HG03108 (cell line): ENCODE measurements at regions not wholly inside any gene's neighbourhood (a gene's known extent, or its start where the extent isn't known, plus 50 kb on each side); places are given as distances from the start of the nearest gene placed in this dataset.

Source experiments
- ATAC-seq: cut with Tn5 transposase; IDR thresholded peaks from one replicate; pipeline ENCODE4 v1.9.1; 2021; ENCODE audit warnings: moderate library complexity; ENCODE audit not compliant: unreplicated experiment

- ATAC-seq, result no peak
Observed at GRCh38 chr6:142558786-142559185, 257.0 kb downstream of the ADGRG6 start.

- no peak for ATAC-seq
Observed at GRCh38 chr6:142561511-142562265, 259.9 kb downstream of the ADGRG6 start.

DNA sequence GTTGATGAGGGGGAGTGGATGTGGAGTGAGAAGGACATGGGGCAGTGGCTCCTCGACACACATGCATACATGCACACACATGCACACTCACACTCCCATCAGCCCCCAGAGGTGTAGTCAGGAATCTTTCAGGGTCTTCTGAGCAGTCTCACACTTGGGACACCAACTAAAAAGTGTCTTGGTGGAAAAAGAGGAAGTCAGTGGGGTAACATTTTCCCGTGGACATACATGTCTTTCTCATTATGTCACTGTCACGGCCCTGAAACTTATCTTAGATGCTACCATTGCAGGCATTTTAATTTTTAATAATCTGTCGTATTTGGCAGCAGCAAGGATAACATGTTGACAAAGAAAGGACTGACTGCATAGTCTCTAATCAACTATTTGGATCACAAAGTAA, 261.1 kb downstream of the ADGRG6 start:
- ATAC-seq, result no peak

DNA sequence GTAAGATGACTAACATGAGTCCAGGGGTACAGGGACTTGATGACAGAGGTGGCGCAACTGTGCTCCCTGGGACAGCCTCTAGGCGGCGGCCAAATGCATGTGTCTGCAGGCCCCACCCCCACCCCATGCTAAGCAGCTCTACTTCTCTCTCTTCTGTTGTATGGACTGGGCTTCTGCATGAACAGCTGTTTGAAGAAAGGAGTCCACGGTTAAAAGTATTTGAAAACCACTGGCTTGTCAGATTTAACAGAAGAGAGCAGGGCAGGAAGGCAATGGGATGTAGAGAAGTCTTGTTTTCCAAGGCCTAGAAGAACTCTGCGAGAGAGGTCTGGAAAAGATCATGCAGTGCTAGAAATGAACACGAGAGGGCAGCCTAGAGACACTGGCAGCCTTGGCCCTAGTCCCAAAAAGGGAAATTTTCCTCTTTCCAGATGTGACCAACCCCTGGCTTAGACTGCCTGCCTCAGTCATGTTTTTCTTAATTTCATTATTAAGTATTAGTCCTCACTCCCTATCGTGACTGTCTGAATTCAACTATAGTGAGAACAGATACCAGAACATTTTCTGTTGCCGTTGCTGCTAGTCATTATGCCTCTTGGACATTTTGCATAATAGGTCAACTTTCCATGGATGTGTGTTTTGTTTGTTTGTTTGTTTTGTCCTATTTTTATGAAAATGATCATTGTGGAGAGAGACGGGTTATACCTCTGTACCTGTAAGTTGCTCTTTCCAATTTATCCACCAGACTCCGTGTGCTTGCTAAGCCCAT, 265.0 kb downstream of the ADGRG6 start:
- no peak for ATAC-seq

DNA sequence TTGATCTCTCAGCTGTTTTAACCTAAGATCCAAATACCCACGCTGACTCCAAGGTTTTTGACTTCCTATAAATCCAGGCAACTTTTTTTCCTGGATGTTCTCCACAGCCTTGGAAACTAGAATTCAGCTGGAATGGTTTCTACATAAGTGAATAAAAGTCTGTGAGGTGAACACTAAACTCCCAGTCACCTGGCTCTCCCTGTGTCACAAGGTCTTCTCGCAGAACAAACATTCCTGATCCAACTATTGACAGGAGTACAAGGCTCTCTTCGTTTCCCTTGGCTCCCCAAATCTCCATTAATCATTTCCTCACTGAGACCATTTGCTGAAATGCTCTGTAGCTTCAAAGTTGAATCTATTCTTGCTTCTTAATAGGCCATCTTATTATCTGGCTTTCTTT, 265.7 kb downstream of the ADGRG6 start:
- no peak for ATAC-seq

DNA sequence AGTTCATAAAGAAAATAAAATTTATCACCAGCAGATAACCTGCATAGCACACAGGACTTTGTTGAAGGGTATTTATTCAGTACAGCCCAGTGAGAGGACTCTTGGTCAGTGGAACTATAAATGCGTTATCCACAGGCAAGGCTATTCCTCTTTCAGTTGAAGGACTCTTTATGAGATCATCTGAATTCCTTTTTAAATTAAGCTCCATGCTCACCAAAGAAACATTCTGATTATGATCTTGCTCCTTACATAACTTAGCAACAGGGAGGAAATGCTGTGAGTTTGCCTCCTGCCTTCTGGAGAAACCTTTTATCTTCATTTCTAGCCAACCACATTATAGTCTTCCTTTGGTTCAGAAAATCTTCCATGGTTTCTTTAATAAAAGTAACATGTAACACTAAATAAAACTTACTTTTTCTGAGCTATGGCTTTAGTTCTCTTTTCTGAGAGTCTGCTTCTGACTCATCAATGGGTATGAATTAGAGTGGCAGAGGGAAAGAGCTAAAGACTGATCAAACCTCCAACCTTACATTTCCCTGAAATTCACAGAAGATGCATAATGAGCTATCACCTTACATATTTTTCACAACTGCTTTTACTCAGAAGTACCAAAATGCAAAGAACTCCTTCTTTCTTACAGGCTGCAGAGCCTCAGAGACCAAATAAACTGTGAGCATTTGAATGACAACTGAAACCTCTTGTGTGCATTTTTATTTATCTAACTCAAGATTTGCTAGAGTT, 267.2 kb downstream of the ADGRG6 start:
- no peak for ATAC-seq

GRCh38 chr6:142569676-142570075, 267.9 kb downstream of the ADGRG6 start:
- ATAC-seq, result no peak

DNA sequence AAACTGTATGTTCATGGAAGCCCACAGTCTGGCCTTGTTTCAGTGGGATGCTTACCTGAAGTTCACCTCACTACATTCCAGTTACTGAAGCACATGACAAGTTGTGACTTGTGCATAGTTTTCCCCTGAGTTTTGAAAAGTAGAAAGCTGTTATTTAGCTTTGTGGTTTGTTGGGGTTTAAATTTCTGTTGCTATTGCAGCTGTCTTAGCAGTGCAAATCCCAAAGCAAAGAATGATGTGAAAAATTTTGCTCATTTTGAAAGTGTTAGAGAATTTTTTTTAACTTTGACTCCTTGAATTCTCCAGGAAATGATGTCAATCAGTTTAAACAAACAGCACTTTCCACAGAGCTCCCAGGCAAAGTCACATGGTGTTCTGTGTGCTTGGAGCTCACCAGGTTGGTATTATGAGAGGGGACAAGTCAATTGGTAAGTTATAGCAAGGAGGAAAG, 268.4 kb downstream of the ADGRG6 start:
- no peak for ATAC-seq

DNA sequence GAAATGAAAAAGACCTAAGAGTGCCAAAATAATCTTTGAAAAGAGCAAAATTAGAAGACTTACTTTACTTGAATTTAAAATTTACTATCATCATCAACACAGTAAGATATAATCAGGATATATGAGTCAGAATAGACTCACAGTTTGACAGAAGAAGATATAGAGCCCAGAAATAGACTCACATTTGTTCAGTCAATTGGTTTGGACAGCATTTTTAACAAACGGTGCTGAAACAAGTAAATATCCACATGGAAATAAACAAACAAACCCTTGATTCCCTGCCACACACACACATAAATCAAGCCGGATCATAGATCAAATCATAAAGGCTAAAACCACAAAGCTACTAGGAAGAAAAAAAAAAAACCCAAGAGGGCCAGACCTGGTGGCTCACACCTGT, 291.1 kb downstream of the ADGRG6 start:
- ATAC-seq, result no peak

GRCh38 chr6:142597836-142598235, 296.0 kb downstream of the ADGRG6 start:
- no peak for ATAC-seq

DNA sequence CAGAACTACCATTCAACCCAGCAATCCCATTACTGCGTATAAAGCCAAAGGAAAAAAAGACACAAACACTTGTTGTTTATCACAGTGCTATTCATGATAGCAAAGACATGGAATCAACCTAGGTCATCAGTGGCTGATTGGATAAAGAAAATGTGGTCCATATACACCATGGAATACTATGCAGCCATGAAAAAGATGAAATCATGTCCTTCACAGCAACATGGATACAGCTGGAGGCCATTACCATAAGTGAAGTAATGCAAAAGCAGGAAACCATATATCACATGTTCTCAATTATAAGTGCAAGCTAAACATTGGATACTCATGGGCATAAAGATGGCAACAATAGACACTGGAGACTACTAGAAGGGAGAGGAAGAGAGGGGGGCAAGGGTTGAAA, 299.6 kb downstream of the ADGRG6 start:
- no peak for ATAC-seq

GRCh38 chr6:142602972-142603371, 301.2 kb downstream of the ADGRG6 start:
- no peak for ATAC-seq

GRCh38 chr6:142605922-142606485, 304.2 kb downstream of the ADGRG6 start:
- ATAC-seq, result no peak

DNA sequence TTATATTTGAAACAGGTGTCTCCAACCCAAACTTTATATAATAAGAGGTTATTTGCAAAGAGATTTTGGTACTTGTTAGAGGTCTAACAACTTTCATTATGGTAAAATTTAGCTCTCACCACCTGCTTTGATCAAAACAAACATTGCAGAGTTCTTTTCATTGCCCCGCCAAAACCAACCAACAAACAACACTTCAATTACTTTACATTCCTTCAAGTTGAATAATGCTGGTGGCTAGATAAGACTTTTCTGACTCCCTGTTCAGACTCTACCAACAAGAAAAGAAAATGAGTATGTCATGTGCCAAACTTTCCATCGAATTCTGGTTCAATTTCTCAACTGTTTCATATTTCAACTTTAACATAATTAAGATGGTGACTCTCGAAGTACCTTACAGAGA, 311.1 kb downstream of the ADGRG6 start:
- ATAC-seq, result no peak

GRCh38 chr6:142613981-142614380, 312.2 kb downstream of the ADGRG6 start:
- no peak for ATAC-seq

- ATAC-seq, result no peak
Observed at GRCh38 chr6:142617158-142617557, 315.4 kb downstream of the ADGRG6 start.

- ATAC-seq, result no peak
Observed at GRCh38 chr6:142621822-142622221, 320.0 kb downstream of the ADGRG6 start.

DNA sequence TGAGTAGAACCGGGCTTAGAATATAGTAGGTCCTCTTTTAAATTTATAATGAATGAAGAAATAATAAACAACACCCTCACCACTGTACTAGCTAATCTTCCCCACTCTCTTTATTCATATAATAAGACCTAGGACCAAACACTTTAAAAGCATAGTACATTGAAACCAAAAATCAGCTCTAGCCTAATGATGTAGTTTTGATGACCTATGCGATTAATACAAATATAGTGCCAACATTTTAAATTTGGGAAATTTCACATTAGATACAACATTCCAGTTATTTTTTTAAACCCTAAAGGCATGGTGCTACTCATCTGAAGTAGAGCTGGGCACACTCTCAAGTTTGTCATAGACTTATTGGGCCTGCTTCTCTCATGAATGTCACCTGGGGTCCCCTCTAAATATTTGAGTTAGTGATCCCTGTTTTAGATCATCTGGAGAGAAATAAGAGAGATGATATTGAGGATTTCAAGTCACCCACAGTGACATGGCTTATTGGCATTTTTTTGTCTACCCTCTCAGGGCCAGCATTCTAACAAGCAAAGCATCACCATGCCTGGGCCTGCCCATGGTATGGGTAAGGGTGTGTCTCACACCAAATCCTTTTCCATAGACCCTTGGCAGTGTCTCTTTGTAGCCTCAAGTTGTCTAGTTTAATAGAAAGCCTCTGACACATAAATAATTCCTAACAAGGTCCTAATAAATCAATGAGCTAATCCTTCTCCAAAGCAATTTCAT, 319.8 kb downstream of the HIVEP2 start:
- no peak for ATAC-seq

DNA sequence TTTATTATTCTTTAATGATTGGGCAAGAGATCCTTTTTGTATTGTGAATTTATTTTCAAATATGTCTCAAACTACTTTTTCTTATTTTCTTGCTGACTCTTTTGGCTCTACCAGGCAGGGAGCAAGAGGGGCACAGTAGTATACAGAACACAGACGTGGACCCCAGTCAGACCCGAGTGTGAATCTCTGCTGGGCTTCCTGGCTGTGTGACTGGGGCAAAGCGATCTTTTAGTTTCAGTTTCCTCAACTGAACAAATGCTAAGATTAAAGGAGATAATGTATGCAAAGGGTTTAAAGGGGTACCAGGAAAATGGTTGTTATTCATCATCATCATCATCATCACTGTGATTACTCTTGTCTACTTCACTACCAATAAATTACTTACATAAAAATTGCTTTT, 317.5 kb downstream of the HIVEP2 start:
- no peak for ATAC-seq

GRCh38 chr6:142631517-142632385, 313.2 kb downstream of the HIVEP2 start:
- no peak for ATAC-seq
